DOHH2 (cell line): ENCODE measurements at regions not wholly inside any gene's neighbourhood (a gene's known extent, or its start where the extent isn't known, plus 50 kb on each side); places are given as distances from the start of the nearest gene placed in this dataset.

ENCODE experiments used
- H3F3A ChIP-seq: fragments of 200-600 bp; sonication (generic), shearing (Covaris generic); 2 replicates; pipeline ENCODE4 v1.6.0; 2016; ENCODE audit warnings: antibody characterized with exemption, mild to moderate bottlenecking; ENCODE audit not compliant: control insufficient read depth, insufficient read depth
- H3K27ac ChIP-seq: fragments of 200-600 bp; sonication (generic); 2 replicates; pipeline ENCODE4 v1.5.1; 2014; ENCODE audit warnings: low read depth, mild to moderate bottlenecking, low read length, moderate library complexity
- H3K27me3 ChIP-seq: fragments of 200-600 bp; sonication (generic); 2 replicates; pipeline ENCODE4 v1.6.1; 2014; ENCODE audit warnings: mild to moderate bottlenecking, low read length, mixed read lengths; ENCODE audit not compliant: control insufficient read depth
- H3K36me3 ChIP-seq: fragments of 200-600 bp; sonication (generic); 2 replicates; pipeline ENCODE4 v1.6.1; 2014; ENCODE audit warnings: mild to moderate bottlenecking, low read length, moderate library complexity, mixed read lengths; ENCODE audit not compliant: control insufficient read depth
- H3K4me1 ChIP-seq: fragments of 200-600 bp; sonication (generic); 2 replicates; pipeline ENCODE4 v1.6.1; 2014; ENCODE audit warnings: mild to moderate bottlenecking, low read length, mixed read lengths; ENCODE audit not compliant: control insufficient read depth
- H3K4me2 ChIP-seq: fragments of 200-600 bp; sonication (generic); 2 replicates; pipeline ENCODE4 v1.6.0; 2014; ENCODE audit warnings: mild to moderate bottlenecking, low read length, moderate library complexity
- H3K4me3 ChIP-seq: fragments of 200-600 bp; sonication (generic); 2 replicates; pipeline ENCODE4 v1.5.1; 2014; ENCODE audit warnings: mild to moderate bottlenecking, low read length, mixed read lengths
- H3K79me2 ChIP-seq: fragments of 200-600 bp; sonication (generic); 2 replicates; pipeline ENCODE4 v1.6.1; 2014; ENCODE audit warnings: mild to moderate bottlenecking, low read length, mixed read lengths; ENCODE audit not compliant: control insufficient read depth
- H3K9me2 ChIP-seq: fragments of 200-600 bp; sonication (generic); replicated peaks from 2 replicates; pipeline ENCODE4 v1.6.1; 2014; ENCODE audit warnings: mild to moderate bottlenecking, low read length, mixed read lengths; ENCODE audit not compliant: control insufficient read depth
- H3K9me3 ChIP-seq: fragments of 200-600 bp; sonication (generic); 2 replicates; pipeline ENCODE4 v1.6.1; 2014; ENCODE audit warnings: antibody characterized with exemption, low read length, mixed read lengths; ENCODE audit not compliant: control insufficient read depth, insufficient read depth
- H4K20me1 ChIP-seq: fragments of 200-600 bp; sonication (generic); 2 replicates; pipeline ENCODE4 v1.6.0; 2014; ENCODE audit warnings: low read depth, mild to moderate bottlenecking, antibody characterized with exemption, low read length, moderate library complexity; ENCODE audit not compliant: control insufficient read depth, insufficient read depth
- CTCF ChIP-seq: fragments of 200-600 bp; sonication (generic); IDR thresholded peaks from one replicate; pipeline ENCODE4 v1.5.1; 2014; ENCODE audit warnings: antibody characterized with exemption, mild to moderate bottlenecking, low read depth, low read length; ENCODE audit not compliant: poor library complexity, severe bottlenecking
- EZH2phosphoT487 ChIP-seq: fragments of 200-600 bp; sonication (generic); IDR thresholded peaks from 2 replicates; pipeline ENCODE4 v1.6.1; 2017; ENCODE audit warnings: borderline replicate concordance, mild to moderate bottlenecking, antibody characterized with exemption, low read length, moderate library complexity, mixed read lengths

- Histone ChIP-seq H3K9me2 (no peaks in the 10 kb centered on the region), H3K27me3 (no peaks in the 10 kb centered on the region), H3K9me3 (no peaks in the 10 kb centered on the region), H3K4me2 (no peak overlapping the region), H3F3A (no peaks in the 10 kb centered on the region), H3K36me3 (no peaks in the 10 kb centered on the region), H3K4me1 (no peaks in the 10 kb centered on the region), H3K79me2 (no peaks in the 10 kb centered on the region), H3K4me3 (no peak overlapping the region), H4K20me1 (no peaks in the 10 kb centered on the region), H3K27ac (no peak overlapping the region)
- TF ChIP-seq EZH2phosphoT487 (no peak), CTCF (no peak)
These were observed 99.6 kb downstream of the ODF2L start for GRCh38 chr1:86296305-86297205.

GRCh38 chr1:86289746-86290145 lies 106.4 kb downstream of the ODF2L start:
- H3K4me3 ChIP-seq = no peak overlapping the region
- H3K4me2 ChIP-seq = no peak overlapping the region
- H3K36me3 ChIP-seq = no peaks in the 10 kb centered on the region
- no peaks in the 10 kb centered on the region for H3F3A ChIP-seq
- H3K79me2 ChIP-seq = no peaks in the 10 kb centered on the region
- H3K9me3 ChIP-seq = 0 out of 2 replicates have a peak, but pooled peaks cover 2% of the 10 kb centered on the region
- H3K27ac ChIP-seq = no peak overlapping the region
- no peak for TF ChIP-seq EZH2phosphoT487
- no peak for TF ChIP-seq CTCF
- no peaks in the 10 kb centered on the region for H3K27me3 ChIP-seq
- H3K4me1 ChIP-seq = no peaks in the 10 kb centered on the region
- no peaks in the 10 kb centered on the region for H3K9me2 ChIP-seq
- H4K20me1 ChIP-seq = no peaks in the 10 kb centered on the region

GRCh38 chr1:86289161-86289560 lies 107.0 kb downstream of the ODF2L start:
- Histone ChIP-seq H3K36me3 (no peaks in the 10 kb centered on the region), H3K27me3 (no peaks in the 10 kb centered on the region), H3K4me2 (no peak overlapping the region), H3K9me3 (0 out of 2 replicates have a peak, but pooled peaks cover 2% of the 10 kb centered on the region), H3K4me1 (no peaks in the 10 kb centered on the region), H3K4me3 (no peak overlapping the region), H4K20me1 (no peaks in the 10 kb centered on the region), H3F3A (no peaks in the 10 kb centered on the region), H3K79me2 (no peaks in the 10 kb centered on the region), H3K27ac (no peak overlapping the region), H3K9me2 (no peaks in the 10 kb centered on the region)
- TF ChIP-seq CTCF (no peak), EZH2phosphoT487 (no peak)
